A673 (cell line): ENCODE measurements at regions not wholly inside any gene's neighbourhood (a gene's known extent, or its start where the extent isn't known, plus 50 kb on each side); places are given as distances from the start of the nearest gene placed in this dataset.

Experiments used
- CTCF ChIP-seq: fragments of 300-800, 200-600 bp; sonication (generic); conservative IDR thresholded peaks from 2 replicates; pipeline ENCODE4 v1.5.1; 2017; ENCODE audit warnings: low read depth, mild to moderate bottlenecking, antibody characterized with exemption, low read length, moderate library complexity, mixed read lengths
- EZH2 ChIP-seq: fragments of 200-600 bp; sonication (generic); IDR thresholded peaks from 2 replicates; pipeline ENCODE4 v1.6.1; 2017; ENCODE audit warnings: borderline replicate concordance, low read depth, mild to moderate bottlenecking, mixed read lengths, antibody characterized with exemption, low read length; ENCODE audit not compliant: poor library complexity, severe bottlenecking

- TF ChIP-seq CTCF (no peak), EZH2 (no peak)
These were observed 631.5 kb upstream of the KLHL29 start for GRCh38 chr2:22753476-22753875.
